Fibroblast of skin of abdomen (primary cell): ENCODE measurements at regions not wholly inside any gene's neighbourhood (a gene's known extent, or its start where the extent isn't known, plus 50 kb on each side); places are given as distances from the start of the nearest gene placed in this dataset.
A peak's percentile ranks its signal among the peaks of the same experiment; 100 is the strongest.

ENCODE experiments used
- DNase-seq: peaks from one replicate; pipeline ENCODE4 v3.0.0-alpha.2; 2013

GRCh38 chr20:40961176-40961575 is 67.4 kb upstream of the TOP1 start:
- no peak for DNase-seq

- DNase-seq, result no peak
Observed at GRCh38 chr20:40961686-40962640, 66.7 kb upstream of the TOP1 start.

DNA sequence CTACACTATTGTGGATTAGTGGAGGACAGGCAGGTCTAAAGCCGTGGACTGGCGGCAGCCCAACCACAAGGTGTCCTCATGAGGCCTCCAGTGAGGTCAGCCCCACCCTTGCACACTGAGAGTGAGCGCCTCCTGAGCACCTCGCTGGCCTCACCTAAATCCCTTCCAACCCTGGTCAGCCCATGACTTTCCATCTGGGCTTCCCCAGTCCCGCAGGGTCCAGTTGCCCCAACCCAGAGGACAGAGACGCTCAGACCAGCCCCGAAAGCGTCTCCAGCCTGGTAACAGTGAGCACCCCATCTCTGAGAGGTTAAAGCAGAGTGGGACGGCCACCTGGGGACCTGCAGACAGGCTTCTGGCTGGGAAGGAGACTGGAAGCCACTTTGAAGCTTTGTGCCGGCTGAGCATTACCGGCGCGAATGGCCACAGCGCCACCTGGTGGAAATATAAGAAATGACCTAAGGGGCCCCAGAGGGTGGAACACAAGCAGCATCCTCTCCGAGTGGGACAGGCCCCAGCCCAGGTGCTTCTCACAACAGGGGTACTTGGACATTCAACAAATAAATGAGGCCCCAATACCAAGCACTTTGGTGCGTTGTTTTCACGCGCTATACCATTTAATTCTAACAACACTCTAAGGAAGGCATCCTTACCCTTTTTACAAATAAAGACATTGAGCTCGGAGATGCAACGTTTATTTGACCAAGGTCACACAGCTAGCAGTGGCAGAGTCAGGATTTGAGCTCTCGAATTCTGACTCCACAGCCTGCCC is 65.7 kb upstream of the TOP1 start:
- peak; percentile 50 for DNase-seq

DNA sequence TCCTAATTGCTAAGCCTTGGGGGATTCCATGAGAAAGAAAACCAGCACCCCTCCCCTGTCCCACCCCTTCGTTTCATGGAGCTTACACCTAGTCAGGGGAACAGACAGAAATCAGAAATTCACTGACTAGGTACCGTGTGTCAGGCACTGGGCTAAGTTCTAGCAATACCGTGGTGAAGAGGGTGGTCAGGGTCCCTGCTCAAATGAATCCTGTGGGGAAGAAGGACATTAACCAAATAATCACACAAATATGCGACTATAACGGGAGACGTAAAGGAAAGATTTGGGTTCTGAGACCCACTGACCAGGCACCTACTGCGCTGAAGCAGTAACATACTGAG is 65.1 kb upstream of the TOP1 start:
- no peak for DNase-seq

- no peak for DNase-seq
Observed at GRCh38 chr20:40965671-40966070, 63.0 kb upstream of the TOP1 start.

- no peak for DNase-seq
Observed at GRCh38 chr20:40966103-40966502, 62.5 kb upstream of the TOP1 start.

DNA sequence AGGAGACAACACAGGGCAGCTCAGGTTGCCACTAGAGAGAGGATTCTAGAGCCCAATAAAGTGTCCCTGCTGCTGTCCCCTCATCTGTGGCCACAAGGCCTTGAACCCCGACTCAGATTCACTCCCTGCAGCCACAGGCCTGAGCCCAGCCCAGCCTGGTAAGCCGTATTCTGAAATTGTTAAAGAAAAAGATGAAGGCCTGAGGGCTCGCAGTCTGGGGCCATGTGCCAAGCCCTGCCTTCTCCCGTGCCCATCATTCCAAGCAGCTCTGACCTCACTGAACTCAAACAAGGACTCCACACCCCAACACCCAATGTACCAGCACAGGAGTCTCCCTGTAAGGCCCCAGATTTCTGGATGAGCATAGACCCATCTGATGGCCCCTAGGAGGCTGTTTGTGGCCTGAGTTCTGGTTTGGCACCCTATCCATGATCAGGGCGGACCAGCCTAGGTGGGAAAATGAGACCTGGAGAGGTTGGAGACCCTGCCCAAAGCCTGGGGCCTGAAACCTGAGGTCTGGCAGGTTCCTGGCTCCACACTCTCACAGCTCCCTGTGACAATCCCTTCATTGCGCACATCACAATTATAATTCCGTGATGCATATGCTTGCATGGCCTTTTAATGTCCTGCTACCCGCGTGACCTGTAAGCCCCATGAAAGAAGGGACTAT is 62.0 kb upstream of the TOP1 start:
- no peak for DNase-seq

DNA sequence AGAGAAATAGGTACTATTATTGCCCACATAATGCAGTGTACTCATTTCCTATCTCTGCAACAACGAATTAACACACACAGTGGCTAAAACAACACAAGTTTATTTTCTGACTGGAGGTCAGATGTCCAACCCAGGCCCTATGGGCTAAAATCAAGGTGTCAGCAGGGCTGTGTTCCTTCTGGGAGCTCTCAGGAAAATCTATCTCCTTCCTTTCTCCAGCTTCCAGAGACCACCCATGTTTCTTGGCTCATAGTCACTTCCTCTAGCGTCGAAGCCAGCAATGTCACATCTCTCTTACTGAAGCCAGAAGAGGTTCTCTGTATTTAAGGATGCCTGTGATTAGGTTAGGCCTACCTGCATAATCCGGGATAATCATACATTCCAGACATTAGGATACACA is 60.9 kb upstream of the TOP1 start:
- DNase-seq, result no peak

DNA sequence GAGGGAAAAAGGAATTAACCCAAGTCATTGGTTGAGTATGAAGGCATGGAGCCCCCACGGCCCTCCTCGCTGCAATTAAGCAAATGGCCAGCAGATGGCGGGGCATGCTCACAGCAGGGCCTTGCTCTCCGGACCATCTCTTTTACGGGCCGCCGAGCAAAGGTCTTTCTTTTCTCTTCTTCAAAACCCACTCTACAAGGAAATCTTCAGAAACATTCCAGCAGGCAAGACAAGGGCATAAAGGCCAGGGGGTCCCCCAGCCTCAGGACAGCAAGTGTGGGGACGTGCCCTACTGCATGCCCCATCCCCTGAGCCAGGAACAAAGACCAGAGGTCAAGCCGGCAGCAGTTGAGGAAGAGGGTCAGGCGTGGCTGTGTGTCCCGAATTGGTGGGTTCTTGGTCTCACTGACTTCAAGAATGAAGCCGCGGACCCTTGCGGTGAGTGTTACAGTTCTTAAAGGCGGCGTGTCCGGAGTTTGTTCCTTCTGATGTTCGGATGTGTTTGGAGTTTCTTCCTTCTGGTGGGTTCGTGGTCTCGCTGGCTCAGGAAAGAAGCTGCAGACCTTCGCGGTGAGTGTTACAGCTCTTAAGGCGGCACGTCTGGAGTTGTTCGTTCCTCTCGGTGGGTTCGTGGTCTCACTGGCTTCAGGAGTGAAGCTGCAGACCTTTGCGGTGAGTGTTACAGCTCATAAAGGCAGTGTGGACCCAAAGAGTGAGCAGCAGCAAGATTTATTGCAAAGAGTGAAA is 59.6 kb upstream of the TOP1 start:
- peak; percentile 70 for DNase-seq

DNA sequence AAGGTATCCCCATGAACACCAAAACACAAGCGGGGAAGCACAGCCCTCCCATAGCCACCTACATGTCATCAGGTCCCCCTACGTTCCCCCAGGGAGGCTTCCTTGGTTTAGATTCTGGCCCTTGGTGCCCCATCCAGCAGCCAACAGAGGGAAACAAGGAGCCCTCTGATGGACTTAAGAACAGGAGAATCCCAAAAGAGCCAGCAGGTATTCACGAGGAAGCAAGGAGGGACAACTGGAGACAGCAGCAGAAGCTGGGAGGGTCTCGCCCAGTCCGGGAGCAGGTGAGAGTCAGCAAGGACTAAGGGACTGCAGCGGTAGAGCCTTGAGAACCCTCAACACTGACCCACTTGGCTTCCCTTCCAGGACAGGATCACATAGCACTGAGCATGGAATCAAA is 58.4 kb upstream of the TOP1 start:
- no peak for DNase-seq

- DNase-seq, result no peak
Observed at GRCh38 chr20:40977218-40977617, 51.4 kb upstream of the TOP1 start.

- no peak for DNase-seq
Observed at GRCh38 chr20:40978761-40979160, 49.9 kb upstream of the TOP1 start.
